IPS-15b (cell line): ENCODE measurements at regions not wholly inside any gene's neighbourhood (a gene's known extent, or its start where the extent isn't known, plus 50 kb on each side); places are given as distances from the start of the nearest gene placed in this dataset.

Experiments
- H3K27me3 ChIP-seq: one replicate; pipeline ENCODE4 v1.6.1; 2013; ENCODE audit warnings: low read length; ENCODE audit not compliant: control insufficient read depth, insufficient read depth
- H3K36me3 ChIP-seq: one replicate; pipeline ENCODE4 v1.6.1; 2013; ENCODE audit warnings: low read length; ENCODE audit not compliant: control insufficient read depth, insufficient read depth
- H3K4me1 ChIP-seq: one replicate; pipeline ENCODE4 v1.6.1; 2013; ENCODE audit warnings: mild to moderate bottlenecking, low read length; ENCODE audit not compliant: control insufficient read depth, insufficient read depth
- H3K4me3 ChIP-seq: one replicate; pipeline ENCODE4 v1.5.1; 2013; ENCODE audit warnings: low read depth, low read length
- H3K9ac ChIP-seq: one replicate; pipeline ENCODE4 v1.6.1; 2013; ENCODE audit warnings: low read depth, mild to moderate bottlenecking, low read length
- H3K9me3 ChIP-seq: one replicate; pipeline ENCODE4 v1.6.1; 2013; ENCODE audit warnings: mild to moderate bottlenecking, low read length; ENCODE audit not compliant: control insufficient read depth, insufficient read depth

- Histone ChIP-seq H3K9me3 (no peaks in the 10 kb centered on the region), H3K4me1 (peaks cover 6% of the 10 kb centered on the region), H3K27me3 (no peaks in the 10 kb centered on the region), H3K36me3 (no peaks in the 10 kb centered on the region), H3K9ac (no peak overlapping the region), H3K4me3 (no peak overlapping the region)
These were observed 1052.6 kb downstream of the RPA4 start for GRCh38 chrX:97936296-97936695.

- H3K27me3 ChIP-seq, result no peaks in the 10 kb centered on the region
- H3K36me3 ChIP-seq, result no peaks in the 10 kb centered on the region
- H3K4me3 ChIP-seq, result no peak overlapping the region
- peaks cover 6% of the 10 kb centered on the region for H3K4me1 ChIP-seq
- no peak overlapping the region for H3K9ac ChIP-seq
- H3K9me3 ChIP-seq, result no peaks in the 10 kb centered on the region
These were observed 1055.0 kb downstream of the RPA4 start for GRCh38 chrX:97938706-97939105.

- H3K36me3 ChIP-seq, result no peaks in the 10 kb centered on the region
These were observed 1084.9 kb downstream of the RPA4 start for GRCh38 chrX:97968376-97969163.

GRCh38 chrX:97984641-97985040 is 1100.9 kb downstream of the RPA4 start:
- Histone ChIP-seq H3K4me3 (no peak overlapping the region), H3K9me3 (no peaks in the 10 kb centered on the region), H3K36me3 (no peaks in the 10 kb centered on the region), H3K9ac (no peak overlapping the region), H3K4me1 (peaks cover 20% of the 10 kb centered on the region), H3K27me3 (no peaks in the 10 kb centered on the region)

More at GRCh38 chrX:97968376-97969163, 1084.9 kb downstream of the RPA4 start:
- H3K4me1 ChIP-seq, result peaks cover 18% of the 10 kb centered on the region
- H3K9me3 ChIP-seq, result no peaks in the 10 kb centered on the region
- H3K4me3 ChIP-seq, result no peak overlapping the region
- no peak overlapping the region for H3K9ac ChIP-seq
- H3K27me3 ChIP-seq, result no peaks in the 10 kb centered on the region

GRCh38 chrX:97985096-97985495 is 1101.4 kb downstream of the RPA4 start:
- no peak overlapping the region for H3K4me3 ChIP-seq
- peaks cover 20% of the 10 kb centered on the region for H3K4me1 ChIP-seq
- H3K9ac ChIP-seq, result no peak overlapping the region
- H3K36me3 ChIP-seq, result no peaks in the 10 kb centered on the region
- H3K9me3 ChIP-seq, result no peaks in the 10 kb centered on the region
- no peaks in the 10 kb centered on the region for H3K27me3 ChIP-seq

GRCh38 chrX:97987979-97988378 is 1104.3 kb downstream of the RPA4 start:
- Histone ChIP-seq H3K4me3 (no peak overlapping the region), H3K36me3 (no peaks in the 10 kb centered on the region), H3K4me1 (peaks cover 20% of the 10 kb centered on the region), H3K9me3 (no peaks in the 10 kb centered on the region), H3K27me3 (no peaks in the 10 kb centered on the region), H3K9ac (no peak overlapping the region)

- H3K27me3 ChIP-seq, result no peaks in the 10 kb centered on the region
- H3K4me1 ChIP-seq, result no peaks in the 10 kb centered on the region
- no peak overlapping the region for H3K4me3 ChIP-seq
- H3K9me3 ChIP-seq, result no peaks in the 10 kb centered on the region
- H3K36me3 ChIP-seq, result no peaks in the 10 kb centered on the region
- H3K9ac ChIP-seq, result no peak overlapping the region
These were observed 1112.1 kb downstream of the RPA4 start for GRCh38 chrX:97995834-97996233.

- H3K36me3 ChIP-seq, result no peaks in the 10 kb centered on the region
- H3K9me3 ChIP-seq, result no peaks in the 10 kb centered on the region
- no peak overlapping the region for H3K9ac ChIP-seq
- H3K4me3 ChIP-seq, result no peak overlapping the region
- H3K27me3 ChIP-seq, result no peaks in the 10 kb centered on the region
- no peaks in the 10 kb centered on the region for H3K4me1 ChIP-seq
These were observed 1145.0 kb downstream of the RPA4 start for GRCh38 chrX:98028691-98029090.

- no peaks in the 10 kb centered on the region for H3K9me3 ChIP-seq
- H3K9ac ChIP-seq, result no peak overlapping the region
- H3K27me3 ChIP-seq, result no peaks in the 10 kb centered on the region
- no peaks in the 10 kb centered on the region for H3K36me3 ChIP-seq
- no peaks in the 10 kb centered on the region for H3K4me1 ChIP-seq
- H3K4me3 ChIP-seq, result no peak overlapping the region
These were observed 1146.2 kb downstream of the RPA4 start for GRCh38 chrX:98029861-98030260.

GRCh38 chrX:98057176-98057575 is 1173.5 kb downstream of the RPA4 start:
- Histone ChIP-seq H3K9ac (no peak overlapping the region), H3K4me3 (no peak overlapping the region), H3K4me1 (no peaks in the 10 kb centered on the region), H3K27me3 (no peaks in the 10 kb centered on the region), H3K36me3 (no peaks in the 10 kb centered on the region), H3K9me3 (no peaks in the 10 kb centered on the region)

- Histone ChIP-seq H3K9me3 (no peaks in the 10 kb centered on the region), H3K27me3 (no peaks in the 10 kb centered on the region)
These were observed 1181.4 kb downstream of the RPA4 start for GRCh38 chrX:98065151-98065550.

GRCh38 chrX:98067611-98068010 is 1183.9 kb downstream of the RPA4 start:
- H3K27me3 ChIP-seq, result no peaks in the 10 kb centered on the region
- no peaks in the 10 kb centered on the region for H3K36me3 ChIP-seq
- no peaks in the 10 kb centered on the region for H3K9me3 ChIP-seq
- H3K9ac ChIP-seq, result no peak overlapping the region
- H3K4me1 ChIP-seq, result peaks cover 21% of the 10 kb centered on the region
- no peak overlapping the region for H3K4me3 ChIP-seq

More at GRCh38 chrX:98065151-98065550, 1181.4 kb downstream of the RPA4 start:
- no peaks in the 10 kb centered on the region for H3K36me3 ChIP-seq
- H3K9ac ChIP-seq, result no peak overlapping the region
- H3K4me1 ChIP-seq, result peaks cover 12% of the 10 kb centered on the region
- no peak overlapping the region for H3K4me3 ChIP-seq
